GM04503 (cell line): ENCODE measurements at regions not wholly inside any gene's neighbourhood (a gene's known extent, or its start where the extent isn't known, plus 50 kb on each side); places are given as distances from the start of the nearest gene placed in this dataset.
"Not testable (repeated sequence)": the region's sequence is repeated elsewhere in the genome, so short reads cannot be mapped to it uniquely, and the experiment has no call there.

Experiments
- DNase-seq: peaks from one replicate; pipeline ENCODE4 v3.0.0-alpha.2; 2012; ENCODE audit warnings: low read depth

DNA sequence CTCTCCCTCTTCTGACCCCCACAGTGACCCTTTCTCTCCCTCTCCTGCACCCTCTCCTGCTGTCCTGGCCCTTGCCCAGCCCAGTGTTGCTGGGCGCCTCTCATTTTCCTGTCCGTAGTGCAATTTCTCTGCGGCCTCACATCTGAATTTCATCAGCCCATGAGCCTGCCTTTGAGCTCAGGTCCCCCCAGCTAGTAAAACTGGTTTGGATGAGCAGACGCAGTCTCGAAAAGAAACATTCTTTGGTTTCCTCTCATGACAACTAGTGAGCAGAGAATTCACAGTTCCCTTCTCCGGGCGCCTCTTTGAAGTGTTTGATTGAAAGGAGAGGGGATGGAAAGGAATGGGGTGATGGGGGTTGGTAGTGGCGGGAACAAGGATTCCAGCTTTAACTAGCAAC, 126.0 kb upstream of the CADM1 start:
- DNase-seq, result no peak

DNA sequence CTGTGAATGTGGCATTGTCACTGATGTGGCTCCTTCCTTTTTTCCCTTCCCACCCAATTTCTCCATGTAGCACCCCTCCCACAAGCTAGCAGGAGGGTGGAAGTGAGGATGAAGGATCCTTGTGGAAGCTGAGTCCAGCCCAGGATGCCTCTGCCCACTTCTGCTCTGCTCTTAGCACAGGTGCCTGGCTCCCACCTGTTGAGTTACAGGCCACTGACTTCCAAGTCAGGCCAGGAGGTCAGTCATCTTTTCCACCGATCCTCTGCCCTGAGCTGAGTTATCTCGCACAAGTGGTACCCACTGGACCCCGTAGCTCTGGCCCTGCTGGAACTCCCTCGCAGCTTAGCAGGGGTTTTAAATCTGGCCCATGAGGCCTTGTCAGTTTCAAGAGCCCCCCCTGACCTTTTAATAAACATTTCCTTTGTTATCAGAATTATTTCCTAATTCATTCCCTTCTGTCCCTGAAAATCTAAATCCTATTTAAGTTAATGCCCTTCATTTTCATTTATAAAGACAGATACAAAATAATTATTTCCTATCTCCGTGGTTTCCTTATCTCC, 125.3 kb upstream of the CADM1 start:
- DNase-seq, result no peak

DNA sequence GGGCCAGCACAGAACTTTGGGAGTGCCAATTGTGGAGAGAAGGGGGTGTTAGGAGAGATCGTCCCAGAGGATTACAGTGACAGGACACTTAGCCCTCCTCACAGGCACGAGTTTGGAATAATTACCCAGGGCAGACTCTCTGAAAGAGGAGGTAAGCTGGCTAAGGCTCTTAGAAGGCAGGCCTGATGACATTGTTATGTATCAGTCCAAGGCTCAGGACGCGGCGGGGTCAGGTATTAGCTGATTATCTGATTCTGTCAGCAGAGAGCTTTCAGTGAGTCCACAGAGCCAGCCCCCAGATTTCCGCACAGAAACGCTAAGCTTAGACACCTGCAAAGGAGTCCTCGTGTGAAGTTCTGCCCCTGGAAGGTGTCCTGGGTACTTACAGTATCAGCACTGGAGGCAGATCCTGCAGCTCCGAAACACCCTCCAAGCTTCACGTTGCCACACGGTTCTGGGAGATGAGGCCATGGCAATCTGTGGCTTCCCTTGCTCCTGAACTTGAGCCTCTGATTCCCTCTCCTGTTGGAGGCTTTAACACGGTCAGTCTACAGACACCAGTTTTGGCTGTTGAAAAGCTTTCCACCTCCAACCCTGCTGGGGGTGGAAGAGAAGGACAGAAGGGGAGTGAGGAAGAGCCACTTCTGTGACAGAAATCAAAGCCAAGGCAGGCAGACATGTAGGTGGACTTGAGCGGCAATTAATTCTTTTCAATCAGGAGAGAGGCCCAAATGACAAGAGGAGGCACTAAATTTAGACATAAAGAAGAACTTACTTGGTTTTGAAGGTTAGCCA, 123.6 kb upstream of the CADM1 start:
- DNase-seq, result no peak

DNA sequence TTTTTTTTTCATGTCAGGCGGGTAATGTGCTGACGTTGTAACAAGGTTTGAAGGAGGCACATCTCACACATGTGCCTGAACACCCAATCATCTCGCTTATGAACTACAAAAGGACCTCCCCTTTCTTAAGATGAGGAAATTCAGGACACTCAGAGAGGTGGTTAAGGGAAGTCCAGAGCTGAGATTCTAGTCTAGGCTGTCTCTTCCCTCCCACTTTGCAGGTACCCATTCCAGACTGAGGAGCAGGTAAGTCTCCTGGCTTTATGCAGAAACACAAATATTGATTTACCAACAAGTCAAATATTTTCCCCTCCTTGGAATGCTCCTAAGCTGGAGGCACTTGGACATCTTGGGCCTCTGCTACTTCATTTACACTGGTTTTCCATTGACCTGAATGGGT, 122.9 kb upstream of the CADM1 start:
- no peak for DNase-seq

DNA sequence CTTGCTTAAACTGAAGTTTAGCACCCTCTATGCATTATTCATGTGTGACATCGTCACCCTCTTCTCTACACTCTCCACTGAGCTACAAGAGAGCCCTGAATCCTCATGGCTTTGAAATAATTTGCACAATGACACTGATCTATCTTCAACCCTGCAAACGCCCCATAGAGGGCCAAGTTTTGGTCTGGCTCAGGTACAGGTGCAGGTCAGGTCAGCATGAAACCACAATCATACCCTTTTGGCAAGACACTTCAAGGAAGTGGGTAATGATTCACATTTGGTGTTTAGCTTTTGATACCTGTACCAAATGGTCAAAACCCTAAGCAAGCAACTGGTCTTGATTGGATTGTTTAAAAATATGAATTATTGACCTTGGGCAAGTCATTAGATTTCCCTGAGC, 122.2 kb upstream of the CADM1 start:
- DNase-seq, result no peak

DNA sequence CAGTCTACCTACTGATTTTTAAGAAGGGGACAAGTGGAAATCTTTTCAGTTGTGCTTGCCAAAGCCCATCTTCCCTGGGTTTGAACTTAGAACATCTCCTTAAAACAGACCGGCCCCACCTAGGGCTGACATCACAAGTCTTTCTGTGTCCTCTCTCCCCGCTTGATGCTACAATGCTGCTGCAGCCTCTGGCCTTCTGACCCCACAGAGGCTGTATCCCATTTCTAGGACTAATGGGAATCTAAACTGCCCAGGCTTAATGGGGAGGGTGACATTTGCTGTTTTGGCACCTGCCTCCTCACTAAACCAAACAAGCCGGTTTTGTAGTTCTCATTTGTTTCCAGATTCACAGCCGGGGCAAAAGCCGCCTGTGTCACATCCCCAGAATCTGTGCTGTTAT, 121.3 kb upstream of the CADM1 start:
- DNase-seq, result no peak

DNA sequence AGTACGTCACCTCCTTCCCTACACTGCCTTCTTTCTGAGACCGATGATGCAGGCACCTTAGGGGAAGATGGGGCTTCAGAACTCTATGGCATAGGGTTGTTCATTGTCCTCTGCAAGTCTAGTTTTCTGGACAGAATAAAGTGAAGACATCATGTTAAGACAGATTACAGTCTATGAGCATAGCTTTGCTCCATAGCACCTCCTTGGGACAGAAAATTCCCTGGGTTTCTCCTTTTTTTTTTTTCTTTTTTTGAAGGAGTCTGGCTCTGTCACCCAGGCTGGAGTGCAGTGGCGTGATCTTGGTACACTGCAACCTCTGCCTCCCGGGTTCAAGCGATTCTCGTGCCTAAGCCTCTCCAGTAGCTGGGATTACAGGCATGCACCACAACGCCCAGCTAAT, 119.8 kb upstream of the CADM1 start:
- no peak for DNase-seq

DNA sequence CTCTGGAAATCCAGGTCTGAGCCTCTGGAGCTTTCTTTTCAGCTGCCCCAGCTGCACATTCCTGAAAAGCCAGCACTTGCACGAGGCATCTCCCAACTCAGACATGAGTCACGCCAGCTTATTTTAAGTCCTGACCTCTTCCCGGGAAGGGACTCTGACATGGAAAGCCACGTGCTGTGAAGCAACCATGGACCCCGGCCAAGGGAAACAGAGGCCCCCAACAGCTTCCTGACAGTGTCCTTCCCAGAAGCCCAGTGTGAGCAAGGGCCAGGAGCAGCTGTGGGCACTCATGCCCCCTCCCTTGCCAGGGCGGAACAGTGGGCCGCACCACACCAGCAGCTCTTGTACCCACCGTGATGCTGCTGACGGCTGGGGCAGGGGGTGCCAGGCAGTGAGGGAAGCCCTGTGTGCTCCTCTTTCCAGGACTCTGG, 118.8 kb upstream of the CADM1 start:
- DNase-seq, result peak; percentile 69

DNA sequence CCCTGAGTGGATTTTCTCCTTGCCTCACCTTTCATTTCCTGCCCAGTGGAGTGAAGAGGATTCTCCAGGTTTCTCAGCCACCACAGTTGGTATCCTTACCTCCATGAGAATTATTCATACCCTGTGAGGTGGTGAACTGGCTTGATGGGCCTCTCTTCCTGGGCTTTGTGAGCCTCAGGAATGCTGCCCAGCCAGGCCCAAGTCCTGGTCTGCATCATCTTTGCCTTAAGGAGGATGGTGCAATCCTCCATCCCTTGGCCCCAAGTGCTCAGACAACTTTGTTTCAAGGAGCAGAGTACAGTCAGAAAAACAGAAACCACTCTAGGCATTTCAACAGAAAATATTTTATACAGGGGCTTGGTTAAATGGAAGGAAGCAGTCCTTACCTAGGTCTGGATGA, 114.2 kb upstream of the CADM1 start:
- no peak for DNase-seq

DNA sequence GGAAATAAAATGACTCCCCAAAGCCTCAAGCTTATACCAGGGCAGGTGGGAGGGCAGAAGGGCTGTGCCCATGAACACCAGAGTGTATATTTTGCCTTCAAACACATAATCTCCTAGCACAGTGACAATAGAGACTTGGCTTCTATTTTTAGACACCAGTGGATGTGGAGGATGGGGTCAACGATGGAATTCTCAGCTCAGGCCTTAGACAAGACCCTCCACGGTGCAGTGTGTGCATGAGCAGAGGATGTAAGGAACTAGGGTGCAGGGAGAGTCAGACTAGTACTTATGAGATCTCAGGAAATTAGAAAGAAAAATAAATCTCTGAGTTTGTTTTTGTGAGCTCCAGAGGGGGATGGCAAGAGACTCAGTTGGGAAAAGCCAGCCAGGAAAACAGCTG, 113.6 kb upstream of the CADM1 start:
- no peak for DNase-seq

DNA sequence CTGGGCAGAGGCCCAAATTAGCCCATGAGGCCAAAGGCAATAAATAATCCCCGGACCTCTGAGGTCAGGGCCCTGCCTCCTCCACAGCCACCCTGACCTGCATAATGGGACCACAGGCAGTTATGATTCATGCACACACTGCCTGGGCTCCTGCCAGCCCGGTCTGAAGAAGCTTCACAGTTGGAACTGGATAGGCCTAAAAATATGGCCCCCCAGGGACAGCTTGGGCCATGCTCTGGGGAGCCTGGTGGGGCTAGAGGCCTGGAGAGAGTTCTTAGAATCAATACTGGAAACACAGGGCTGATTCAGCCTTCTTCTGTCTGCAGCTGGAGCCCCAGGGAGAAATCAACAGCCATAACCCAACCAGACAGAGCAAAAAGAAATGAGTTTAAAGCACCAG, 112.8 kb upstream of the CADM1 start:
- peak; percentile 56 for DNase-seq

DNA sequence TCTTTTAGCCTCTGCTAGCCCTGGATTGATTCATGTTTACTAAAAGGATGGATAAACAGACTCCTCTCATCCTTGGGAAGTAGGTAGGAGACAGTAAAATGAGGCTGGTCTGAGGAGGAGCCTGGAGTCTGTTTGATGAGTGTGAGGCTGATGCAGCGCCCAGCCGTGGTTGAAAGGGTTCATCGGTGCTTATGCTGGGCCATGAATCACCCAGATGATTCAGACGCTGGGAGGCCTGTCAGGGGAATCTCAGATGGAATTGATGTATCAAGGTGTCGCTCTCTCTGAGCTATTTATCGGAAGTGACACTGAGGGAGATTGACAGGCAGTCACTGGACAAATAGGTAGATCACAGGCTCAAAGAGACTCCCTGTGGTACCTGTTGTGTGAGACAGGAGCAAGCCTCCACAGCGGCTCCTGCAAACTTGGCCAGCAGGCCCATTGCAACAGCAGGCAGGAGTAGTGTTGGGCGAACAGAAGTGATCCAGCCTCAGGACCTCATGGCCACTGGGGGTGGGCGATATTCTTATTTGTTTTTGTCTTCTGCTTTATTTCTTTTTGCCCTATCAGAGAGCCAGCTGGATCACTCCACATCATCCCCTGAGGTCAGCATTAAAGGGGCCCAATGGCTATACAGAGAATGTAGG, 109.9 kb upstream of the CADM1 start:
- DNase-seq, result no peak

DNA sequence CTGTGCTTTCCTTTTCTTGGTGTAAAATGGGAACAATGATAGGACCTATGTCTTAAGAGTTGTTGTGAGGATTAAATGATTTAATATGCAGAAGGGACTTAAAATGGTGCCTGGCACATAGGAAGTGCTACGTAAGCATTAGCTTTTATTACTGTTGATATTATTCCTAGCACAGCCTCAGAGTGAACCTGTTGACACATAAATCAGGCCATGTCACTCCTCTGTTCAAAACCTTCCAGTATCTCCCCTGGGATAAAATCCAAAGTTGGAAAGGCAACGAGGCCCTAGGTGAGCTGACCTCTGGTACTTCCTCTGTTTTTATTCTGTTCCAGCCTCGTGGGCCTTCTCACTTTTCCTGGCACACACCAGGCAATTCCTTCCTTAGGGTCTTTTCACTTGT, 108.8 kb upstream of the CADM1 start:
- DNase-seq, result no peak

DNA sequence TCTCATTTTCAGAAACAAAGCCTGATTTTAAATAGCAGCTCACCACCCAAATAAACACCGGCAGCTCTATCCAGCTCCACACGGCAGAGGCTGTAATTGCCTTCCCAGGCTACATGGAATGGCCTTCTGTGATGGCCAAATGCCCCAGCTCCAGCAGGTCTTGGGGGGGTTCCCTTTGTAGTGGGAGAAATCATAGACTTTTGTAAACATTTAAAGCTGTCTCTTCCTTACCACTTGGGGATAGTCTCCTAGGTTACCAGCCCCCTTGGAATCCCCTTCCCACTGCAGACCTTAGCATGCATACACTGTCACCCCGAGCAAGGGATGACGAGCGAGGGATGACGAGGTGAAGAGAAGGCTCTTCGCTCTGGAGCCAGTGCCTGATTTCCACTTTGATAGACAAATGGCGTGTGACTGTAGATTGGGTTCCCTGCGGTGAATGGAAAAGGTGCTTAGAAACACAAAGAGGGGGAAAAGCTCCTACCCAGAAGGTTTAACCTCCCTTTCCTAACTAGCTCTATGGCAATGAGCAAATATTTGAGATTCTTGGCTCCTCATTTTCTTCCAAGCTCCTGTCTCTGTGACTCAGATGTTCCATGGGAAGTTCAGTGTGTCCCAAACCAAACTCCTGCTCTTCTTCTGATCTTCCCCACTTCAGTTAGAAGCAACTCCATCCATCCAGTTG, 108.0 kb upstream of the CADM1 start:
- DNase-seq, result no peak

DNA sequence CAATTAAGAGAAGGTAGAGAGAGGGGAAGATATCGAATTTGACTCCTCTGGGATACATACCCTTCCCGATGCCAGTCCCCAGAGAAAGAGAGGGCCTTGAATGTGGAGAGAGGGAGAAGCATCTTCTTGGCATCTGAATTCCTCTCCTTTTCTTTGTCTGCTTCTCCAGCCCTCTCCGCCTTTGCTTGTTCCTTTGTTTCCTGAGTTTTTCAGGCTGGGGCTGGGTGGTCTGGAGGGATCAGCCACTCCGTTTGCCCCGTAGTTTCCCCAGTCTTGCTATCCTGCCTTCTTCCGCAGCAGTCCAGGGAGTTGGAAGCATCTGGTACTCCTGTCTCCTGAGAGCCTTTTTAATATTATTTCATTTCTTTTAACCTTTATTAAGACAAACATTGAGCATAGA, 107.1 kb upstream of the CADM1 start:
- no peak for DNase-seq

DNA sequence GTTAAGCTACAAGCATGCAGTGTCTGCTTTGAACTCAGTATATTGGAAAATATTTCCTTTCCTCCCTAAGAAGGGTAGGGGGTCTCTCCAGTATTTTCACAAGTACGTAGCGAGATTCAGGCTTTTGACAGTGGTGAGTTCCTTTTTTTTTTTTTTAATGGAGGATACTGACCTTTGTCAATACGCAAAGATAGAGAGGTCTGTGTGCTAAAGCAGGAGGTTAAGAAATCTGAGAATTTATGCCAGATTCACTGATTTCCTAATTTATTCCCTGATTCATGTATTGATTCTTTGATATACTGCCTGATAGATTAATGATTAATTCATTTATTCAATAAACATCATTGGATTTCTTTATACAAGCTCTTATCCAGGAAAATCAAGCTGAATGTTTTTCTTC, 106.7 kb upstream of the CADM1 start:
- no peak for DNase-seq

DNA sequence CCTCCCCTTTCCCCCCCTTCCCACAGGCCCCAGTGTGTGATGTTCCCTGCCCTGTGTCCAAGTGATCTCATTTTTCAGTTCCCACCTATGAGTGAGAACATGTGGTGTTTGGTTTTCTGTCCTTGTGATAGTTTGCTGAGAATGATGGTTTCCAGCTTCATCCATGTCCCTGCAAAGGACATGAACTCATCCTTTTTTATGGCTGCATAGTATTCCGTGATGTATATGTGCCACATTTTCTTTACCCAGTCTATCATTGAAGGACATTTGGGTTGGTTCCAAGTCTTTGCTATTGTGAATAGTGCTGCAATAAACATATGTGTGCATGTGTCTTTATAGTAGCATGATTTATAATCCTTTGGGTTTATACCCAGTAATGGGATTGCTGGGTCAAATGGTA, 106.0 kb upstream of the CADM1 start:
- DNase-seq, result not testable (repeated sequence)

DNA sequence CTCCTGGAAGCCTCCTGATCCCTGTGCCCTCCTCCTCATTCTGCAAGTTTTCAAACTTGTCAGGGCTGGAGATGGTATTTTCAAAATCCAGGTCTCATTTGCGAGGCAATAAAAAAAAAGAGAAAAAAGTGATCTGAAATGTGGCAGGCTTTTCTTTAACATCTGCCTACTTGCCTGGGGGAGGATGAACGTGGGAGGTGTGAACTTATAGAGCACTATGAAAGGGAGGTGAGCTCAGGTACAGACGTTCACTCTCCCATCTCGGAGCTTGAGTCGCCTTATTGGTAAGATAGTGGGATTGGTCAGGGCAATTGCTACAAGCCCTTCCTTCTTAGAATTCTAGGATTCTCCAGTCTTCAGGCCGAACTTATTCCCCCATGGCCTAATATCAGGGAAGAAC, 104.8 kb upstream of the CADM1 start:
- no peak for DNase-seq

DNA sequence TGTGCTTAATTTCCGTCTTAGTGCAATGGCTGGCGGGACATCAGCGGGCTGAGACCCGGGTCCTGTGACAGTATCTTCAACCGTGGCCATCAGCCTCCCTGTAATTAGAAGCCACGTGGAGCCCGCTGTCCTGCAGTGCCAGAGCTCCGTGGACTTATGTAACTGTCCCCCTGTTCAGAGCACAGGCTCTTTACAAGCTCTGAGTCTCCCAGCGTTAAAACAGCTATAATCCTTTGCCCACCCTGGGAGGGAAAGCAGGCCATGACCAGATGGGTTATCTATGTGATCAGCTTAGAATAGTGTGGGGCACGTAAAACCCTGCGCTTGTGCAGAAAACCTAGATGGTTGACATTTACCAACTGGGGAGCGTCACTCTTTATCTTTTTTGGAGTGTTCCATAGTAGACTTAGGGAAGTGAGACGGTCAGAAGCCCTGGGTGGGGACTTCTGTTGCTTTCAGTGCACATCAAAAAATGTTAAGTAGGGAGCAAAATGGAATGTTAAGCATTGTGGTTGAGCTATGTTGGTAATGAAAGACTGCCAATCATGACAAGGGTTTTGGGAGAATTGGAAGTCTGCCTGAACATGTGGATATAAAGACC, 103.5 kb upstream of the CADM1 start:
- no peak for DNase-seq

DNA sequence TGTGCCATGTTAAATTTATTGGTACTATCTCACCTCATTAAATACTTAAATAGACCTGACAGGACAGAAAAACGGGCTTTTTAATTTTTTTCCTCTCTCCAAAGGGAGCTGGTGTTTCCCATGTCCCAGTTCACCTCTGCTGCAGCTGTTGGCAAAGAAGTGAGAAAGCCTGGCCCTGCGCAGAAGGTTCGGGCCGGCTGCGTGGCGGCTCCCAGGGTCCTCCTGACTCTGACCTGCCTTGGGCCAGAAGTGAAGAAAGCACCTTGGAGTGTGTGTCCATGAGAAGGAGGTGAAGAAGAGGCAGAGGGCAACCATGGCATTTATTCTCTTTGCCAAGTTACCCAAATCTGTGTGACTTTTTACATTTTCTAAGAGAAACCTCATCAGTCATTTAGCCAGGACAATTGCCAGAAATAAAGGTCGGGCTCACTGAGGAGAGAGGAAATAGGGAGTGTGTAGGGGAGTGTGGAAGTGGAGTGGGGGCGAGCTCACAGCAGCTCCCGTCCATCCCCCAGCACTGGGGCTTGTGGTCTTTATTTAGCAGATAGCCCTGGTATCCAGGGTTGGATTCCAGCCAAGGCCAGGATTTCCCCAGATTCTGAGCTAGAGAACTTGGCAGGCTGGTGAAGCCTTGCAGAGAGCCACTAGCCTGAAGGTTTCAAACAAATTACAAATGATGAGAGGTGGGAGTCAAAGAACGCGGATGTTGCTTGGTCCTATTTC, 102.4 kb upstream of the CADM1 start:
- DNase-seq, result no peak

DNA sequence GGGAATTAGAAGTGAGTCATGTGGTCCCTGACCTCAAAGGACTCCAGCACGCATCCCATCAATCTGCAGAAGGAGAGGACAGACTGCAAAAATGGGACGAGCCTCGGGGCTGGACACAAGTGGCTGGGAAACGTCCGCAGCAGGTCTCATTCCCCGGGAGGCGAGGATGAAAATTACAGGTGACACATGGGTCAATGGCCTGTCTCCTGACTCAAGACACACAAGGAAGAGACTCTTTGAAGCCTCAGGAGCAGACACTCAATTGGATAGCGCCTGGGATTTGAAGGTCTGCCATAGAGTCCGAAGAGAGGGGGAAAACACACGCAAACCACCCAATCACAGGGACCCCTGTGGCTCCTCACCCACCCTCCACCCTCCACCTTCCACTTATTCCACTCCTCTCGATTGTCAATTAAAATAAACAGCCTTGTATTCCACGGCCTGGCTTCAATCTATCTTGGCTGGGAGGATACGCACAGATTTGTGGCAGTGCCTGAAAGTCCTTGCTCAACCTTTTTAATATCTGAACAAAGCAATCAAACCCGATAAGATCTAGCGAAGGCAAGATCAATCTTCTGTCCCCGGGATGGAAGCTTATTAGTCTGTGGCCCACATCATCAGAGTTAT, 101.8 kb upstream of the CADM1 start:
- no peak for DNase-seq
